Liver (tissue), 8 donors: ENCODE measurements at regions not wholly inside any gene's neighbourhood (a gene's known extent, or its start where the extent isn't known, plus 50 kb on each side); places are given as distances from the start of the nearest gene placed in this dataset.

ENCODE experiments used
- DNase-seq: peaks from one replicate; pipeline ENCODE4 v3.0.0-alpha.2; 2017; ENCODE audit warnings: low spot score
- H3K27ac ChIP-seq, 2 donors: one replicate each; pipeline ENCODE4 v1.7.0; 2013; ENCODE audit warnings: inconsistent platforms in 2 of 2, low read length in 2 of 2, control low read depth in 1 of 2, low read depth in 1 of 2, mild to moderate bottlenecking in 1 of 2
- H3K27me3 ChIP-seq, 4 donors: one replicate each; pipeline versions ENCODE4 v1.6.1 to v1.7.0; 2013; ENCODE audit warnings: low read length in 3 of 4, inconsistent platforms in 1 of 4, mild to moderate bottlenecking in 1 of 4, moderate library complexity in 1 of 4; ENCODE audit not compliant: control insufficient read depth in 4 of 4, insufficient read depth in 4 of 4
- H3K36me3 ChIP-seq, 4 donors: one replicate each; pipeline versions ENCODE4 v1.6.1 to v1.7.0; 2013; ENCODE audit warnings: low read length in 3 of 4, mild to moderate bottlenecking in 3 of 4, low read depth in 1 of 4, moderate library complexity in 1 of 4; ENCODE audit not compliant: control insufficient read depth in 4 of 4, insufficient read depth in 3 of 4
- H3K4me1 ChIP-seq, 4 donors: one replicate each; pipeline versions ENCODE4 v1.6.1 to v1.7.0; 2013; ENCODE audit warnings: low read length in 3 of 4, mild to moderate bottlenecking in 3 of 4, moderate library complexity in 1 of 4; ENCODE audit not compliant: control insufficient read depth in 4 of 4, insufficient read depth in 4 of 4
- H3K4me3 ChIP-seq, 3 donors: one replicate each; pipeline versions ENCODE4 v1.6.1 to v1.7.0; 2013; ENCODE audit warnings: low read length in 3 of 3, control low read depth in 1 of 3, low read depth in 1 of 3, mild to moderate bottlenecking in 1 of 3
- H3K9ac ChIP-seq, 2 donors: one replicate each; pipeline ENCODE4 v1.7.0; 2013; ENCODE audit warnings: low read length in 2 of 2, mild to moderate bottlenecking in 2 of 2, moderate library complexity in 2 of 2, control low read depth in 1 of 2, low read depth in 1 of 2
- H3K9me3 ChIP-seq, 4 donors: one replicate each; pipeline versions ENCODE4 v1.6.1 to v1.7.0; 2013; ENCODE audit warnings: low read length in 3 of 4; ENCODE audit not compliant: control insufficient read depth in 4 of 4
- ATF3 ChIP-seq: IDR thresholded peaks from 2 replicates; pipeline ENCODE4 v1.6.1; 2016; ENCODE audit warnings: antibody characterized with exemption
- CTCF ChIP-seq: fragments of 150-350 bp; IDR thresholded peaks from 2 replicates; pipeline ENCODE4 v1.5.1; 2017; ENCODE audit warnings: improper control_type of control experiment, low read depth, low read length; ENCODE audit not compliant: missing input control
- EGR1 ChIP-seq, 2 donors: IDR thresholded peaks; 2 replicates each; pipeline ENCODE4 v1.6.1; 2016 to 2018; ENCODE audit warnings: antibody characterized with exemption in 2 of 2, low read depth in 2 of 2
- FOXA1 ChIP-seq: IDR thresholded peaks from 2 replicates; pipeline ENCODE4 v1.6.1; 2016; ENCODE audit warnings: antibody characterized with exemption
- FOXA2 ChIP-seq: IDR thresholded peaks from 2 replicates; pipeline ENCODE4 v1.6.1; 2016; ENCODE audit warnings: antibody characterized with exemption
- GABPA ChIP-seq, 2 donors: IDR thresholded peaks in 1 of 2; conservative IDR thresholded peaks in 1 of 2; 2 replicates each; pipeline ENCODE4 v1.6.1; 2016; ENCODE audit warnings: antibody characterized with exemption in 2 of 2, mild to moderate bottlenecking in 1 of 2, moderate library complexity in 1 of 2
- HNF4A ChIP-seq, 2 donors: conservative IDR thresholded peaks; 2 replicates each; pipeline ENCODE4 v1.6.1; 2016; ENCODE audit warnings: antibody characterized with exemption in 2 of 2, mild to moderate bottlenecking in 2 of 2
- HNF4G ChIP-seq: IDR thresholded peaks from 2 replicates; pipeline ENCODE4 v1.6.1; 2016; ENCODE audit warnings: antibody characterized with exemption
- JUND ChIP-seq, 2 donors: IDR thresholded peaks; 2 replicates each; pipeline ENCODE4 v1.6.1; 2016; ENCODE audit warnings: antibody characterized with exemption in 2 of 2
- MAX ChIP-seq: IDR thresholded peaks from 2 replicates; pipeline ENCODE4 v1.6.1; 2016; ENCODE audit warnings: antibody characterized with exemption
- NR2F2 ChIP-seq: IDR thresholded peaks from 2 replicates; pipeline ENCODE4 v1.6.1; 2016; ENCODE audit warnings: antibody characterized with exemption
- RAD21 ChIP-seq, 2 donors: IDR thresholded peaks; 2 replicates each; pipeline ENCODE4 v1.6.1; 2016; ENCODE audit warnings: antibody characterized with exemption in 2 of 2, mild to moderate bottlenecking in 2 of 2
- REST ChIP-seq: IDR thresholded peaks from 2 replicates; pipeline ENCODE4 v1.6.1; 2016; ENCODE audit warnings: antibody characterized with exemption, mild to moderate bottlenecking
- RXRA ChIP-seq, 2 donors: IDR thresholded peaks; 2 replicates each; pipeline ENCODE4 v1.6.1; 2017 to 2018; ENCODE audit warnings: antibody characterized with exemption in 2 of 2, mild to moderate bottlenecking in 1 of 2
- SP1 ChIP-seq: IDR thresholded peaks from 2 replicates; pipeline ENCODE4 v1.6.1; 2018; ENCODE audit warnings: antibody characterized with exemption, mild to moderate bottlenecking
- YY1 ChIP-seq: IDR thresholded peaks from 2 replicates; pipeline ENCODE4 v1.6.1; 2016; ENCODE audit warnings: antibody characterized with exemption, mild to moderate bottlenecking
- ZBTB33 ChIP-seq: IDR thresholded peaks from 2 replicates; pipeline ENCODE4 v1.6.1; 2016; ENCODE audit warnings: antibody characterized with exemption
- WGBS: extraction: QIAGEN DNeasy Blood & Tissue Kit; methylation state at CpG from one replicate; pipeline ENCODE4 v1.1.7; 2013; 5-methylcytosine and 5-hydroxymethylcytosine counted together
- donor health status: healthy.
- donor health status: healthy.
- donor health status: healthy.
- donor health status: healthy.
- donor health status: healthy.

GRCh38 chr9:82480921-82481320, 492.3 kb downstream of the SPATA31D1 start:
- H3K36me3 ChIP-seq = no peaks in the 10 kb centered on the region
- H3K9ac ChIP-seq = no peak overlapping the region
- H3K4me3 ChIP-seq = no peak overlapping the region
- no peak overlapping the region for H3K27ac ChIP-seq
- no peaks in the 10 kb centered on the region for H3K4me1 ChIP-seq
- no peak for DNase-seq
- 83% methylated on average over 2 of the region's 2 CpGs for WGBS
- no peaks in the 10 kb centered on the region for H3K9me3 ChIP-seq
- H3K27me3 ChIP-seq = no peaks in the 10 kb centered on the region
- TF ChIP-seq SP1 (no peak), JUND (IDR thresholded peaks at IDR 0.05) (no peak), RXRA (IDR thresholded peaks at IDR 0.05) (no peak), MAX (no peak), HNF4A (conservative IDR thresholded peaks at IDR 0.05) (no peak), FOXA1 (no peak), RAD21 (IDR thresholded peaks at IDR 0.05) (no peak), FOXA2 (no peak), ATF3 (no peak), REST (no peak), HNF4G (no peak), NR2F2 (no peak), GABPA (IDR thresholded peaks at IDR 0.05 in 1 of 2, conservative IDR thresholded peaks at IDR 0.05 in 1 of 2) (no peak), CTCF (no peak), YY1 (no peak), ZBTB33 (no peak), EGR1 (IDR thresholded peaks at IDR 0.05; ENCODE audit: low read depth in 2 of 2) (no peak)

- TF ChIP-seq EGR1 (IDR thresholded peaks at IDR 0.05; ENCODE audit: low read depth in 2 of 2) = no peak
- no peaks in the 10 kb centered on the region for H3K36me3 ChIP-seq
- no peak overlapping the region for H3K9ac ChIP-seq
- peaks cover 0 to 24% (median 15%) of the 10 kb centered on the region in 4 donors for H3K4me1 ChIP-seq
- DNase-seq = no peak
- H3K9me3 ChIP-seq = no peaks in the 10 kb centered on the region
- H3K27ac ChIP-seq = peak overlapping the region; percentile 54 to 68
- H3K4me3 ChIP-seq = no peak overlapping the region
- WGBS = 48% methylated on average over 2 of the region's 2 CpGs
- no peaks in the 10 kb centered on the region for H3K27me3 ChIP-seq
Measured at GRCh38 chr9:82487935-82488312, 499.4 kb downstream of the SPATA31D1 start.
